Endothelial cell of umbilical vein (primary cell): ENCODE measurements at regions not wholly inside any gene's neighbourhood (a gene's known extent, or its start where the extent isn't known, plus 50 kb on each side); places are given as distances from the start of the nearest gene placed in this dataset.

Experiments used
- BruUV-seq: library from RNA; stranded (reverse); fragments of 400-500 nt; replicated peaks from 2 replicates; lab custom pipeline; 2021; lab: Mats Ljungman, UMichigan
- CTCF ChIA-PET: fragments of 300-600, 350-600 bp; sonication (Branson Sonifier 250); formaldehyde crosslinking; loops from one replicate; lab custom pipeline; 2021; ENCODE audit warnings: antibody characterized with exemption, inconsistent platforms; lab: Charles Lee
- POLR2A ChIA-PET: fragments of 300-600, 350-600 bp; sonication (Branson Sonifier 250); formaldehyde crosslinking; loops from one replicate; lab custom pipeline; 2021; ENCODE audit warnings: antibody characterized with exemption, inconsistent platforms; lab: Charles Lee
- DNase-seq: peaks from one replicate; pipeline ENCODE4 v3.0.0-alpha.2; 2011; ENCODE audit warnings: low read depth, low spot score
- FAIRE-seq: peaks from 2 replicates; lab custom pipeline; 2011; peaks lifted over from hg19 to GRCh38; lab: Jason Lieb, UNC
- H2AFZ ChIP-seq: 2 replicates; pipeline ENCODE4 v1.6.0; 2012; ENCODE audit warnings: low read depth, low read length, control low read depth, inconsistent platforms
- H3K27ac ChIP-seq: 2 replicates; pipeline ENCODE4 v1.5.1; 2011; ENCODE audit warnings: low read depth, mild to moderate bottlenecking, control low read depth, low read length, moderate library complexity; ENCODE audit not compliant: insufficient read depth
- H3K27me3 ChIP-seq, 2 experiments: 2 replicates each; pipeline versions ENCODE4 v1.6.0 to v1.6.1; 2011; ENCODE audit warnings: low read length in 2 of 2, mixed read lengths in 1 of 2; ENCODE audit not compliant: control insufficient read depth in 2 of 2, insufficient read depth in 2 of 2
- H3K36me3 ChIP-seq, 2 experiments: 2 replicates in 1 of 2; 3 replicates in 1 of 2; pipeline ENCODE4 v1.5.1; 2011; ENCODE audit warnings: low read length in 2 of 2, mild to moderate bottlenecking in 1 of 2, moderate library complexity in 1 of 2; ENCODE audit not compliant: control insufficient read depth in 2 of 2, insufficient read depth in 2 of 2; ENCODE audit errors: extremely low read depth in 1 of 2
- H3K4me1 ChIP-seq: 3 replicates; pipeline ENCODE4 v1.5.1; 2011; ENCODE audit warnings: mild to moderate bottlenecking, low read length; ENCODE audit not compliant: control insufficient read depth, insufficient read depth; ENCODE audit errors: extremely low read depth
- H3K4me2 ChIP-seq: 2 replicates; pipeline ENCODE4 v1.6.1; 2011; ENCODE audit warnings: low read length, control low read depth, mixed read lengths; ENCODE audit not compliant: insufficient read depth
- H3K4me3 ChIP-seq, 3 experiments: fragments of 200-600 bp in 1 of 3; sonication (generic), shearing (Covaris generic) in 1 of 3; replicated peaks in 1 of 3; 2 replicates each; pipeline ENCODE4 v1.5.1; 2011 to 2016; ENCODE audit warnings: control low read depth in 3 of 3, low read length in 3 of 3, mild to moderate bottlenecking in 2 of 3, inconsistent platforms in 1 of 3, low read depth in 1 of 3, moderate library complexity in 1 of 3; ENCODE audit not compliant: insufficient read depth in 1 of 3
- H3K79me2 ChIP-seq: 2 replicates; pipeline ENCODE4 v1.6.0; 2012; ENCODE audit warnings: low read length, inconsistent platforms; ENCODE audit not compliant: control insufficient read depth, insufficient read depth
- H3K9ac ChIP-seq: replicated peaks from 2 replicates; pipeline ENCODE3; 2011; ENCODE audit warnings: low read length, control low read depth; ENCODE audit not compliant: insufficient read depth; ENCODE audit errors: extremely low read depth
- H3K9me1 ChIP-seq: replicated peaks from 3 replicates; pipeline ENCODE4 v1.6.0; 2011; ENCODE audit warnings: mild to moderate bottlenecking, low read length; ENCODE audit not compliant: control insufficient read depth, insufficient read depth; ENCODE audit errors: extremely low read depth
- H3K9me3 ChIP-seq: replicated peaks from 2 replicates; pipeline ENCODE4 v1.5.1; 2012; ENCODE audit warnings: low read length, inconsistent platforms; ENCODE audit not compliant: control insufficient read depth, insufficient read depth
- H4K20me1 ChIP-seq: replicated peaks from 2 replicates; pipeline ENCODE3; 2011; ENCODE audit warnings: mild to moderate bottlenecking, low read length; ENCODE audit not compliant: control insufficient read depth, insufficient read depth; ENCODE audit errors: extremely low read depth
- CTCF ChIP-seq, 2 donors: IDR thresholded peaks; 1 replicate in 1 of 2; 2 replicates in 1 of 2; pipeline ENCODE4 v1.5.1; 2011; ENCODE audit warnings: low read length in 2 of 2, mild to moderate bottlenecking in 2 of 2, moderate library complexity in 2 of 2, control low read depth in 1 of 2, inconsistent platforms in 1 of 2, low read depth in 1 of 2; ENCODE audit not compliant: insufficient read depth in 1 of 2; ENCODE audit errors: extremely low read depth in 1 of 2
- EZH2 ChIP-seq: IDR thresholded peaks from 2 replicates; pipeline ENCODE4 v1.6.1; 2012; ENCODE audit warnings: borderline replicate concordance, low read depth, mild to moderate bottlenecking, moderate library complexity, low read length, inconsistent platforms; ENCODE audit not compliant: severe bottlenecking
- FOS ChIP-seq: IDR thresholded peaks from 2 replicates; pipeline ENCODE4 v1.6.1; 2011; ENCODE audit warnings: mild to moderate bottlenecking, low read length, moderate library complexity, borderline replicate concordance; ENCODE audit not compliant: insufficient read depth
- GATA2 ChIP-seq: IDR thresholded peaks from 2 replicates; pipeline ENCODE4 v1.7.0; 2011; ENCODE audit warnings: low read depth, mild to moderate bottlenecking, moderate library complexity, mixed read lengths, low read length; ENCODE audit not compliant: insufficient read length, insufficient read depth
- JUN ChIP-seq: IDR thresholded peaks from 2 replicates; pipeline ENCODE4 v1.6.1; 2011; ENCODE audit warnings: borderline replicate concordance, low read depth; ENCODE audit not compliant: insufficient read length, insufficient read depth
- MAX ChIP-seq: IDR thresholded peaks from 2 replicates; pipeline ENCODE4 v1.6.1; 2011; ENCODE audit not compliant: insufficient read depth, insufficient read length
- MYC ChIP-seq: IDR thresholded peaks from one replicate; pipeline ENCODE4 v1.6.1; 2011; ENCODE audit warnings: mild to moderate bottlenecking, low read depth, low read length
- POLR2A ChIP-seq: IDR thresholded peaks from 2 replicates; pipeline ENCODE4 v1.6.1; 2012; ENCODE audit warnings: low read depth, mild to moderate bottlenecking, control low read depth, low read length
- POLR2AphosphoS5 ChIP-seq: IDR thresholded peaks from 2 replicates; pipeline ENCODE4 v1.6.1; 2012; ENCODE audit warnings: low read depth, mild to moderate bottlenecking, control low read depth, low read length, moderate library complexity; ENCODE audit not compliant: insufficient read depth
- dilution Hi-C: fragments of 300-500 bp; cut with MboI; formaldehyde crosslinking; loops from one replicate; pipeline ENCODE4 v1.15.0; 2019; ENCODE audit warnings: low sequenced_read_pairs; ENCODE audit not compliant: extremely low pct_ligation_motif_present
- intact Hi-C: fragments of 100-400 bp; cut with micrococcal nuclease; formaldehyde crosslinking; loops from one replicate; pipeline ENCODE4 v1.10.0; 2022

- no peak overlapping the region for H3K27ac ChIP-seq
- H3K9me1 ChIP-seq, result no peaks in the 10 kb centered on the region
- ChIA-PET CTCF (no interaction called here), POLR2A (no interaction called here)
- intact Hi-C loops, result no loop called here
- no peaks in the 10 kb centered on the region for H4K20me1 ChIP-seq
- no peaks in the 10 kb centered on the region for H3K36me3 ChIP-seq
- dilution Hi-C loops, result no loop called here
- H3K27me3 ChIP-seq, result no peaks in the 10 kb centered on the region
- FAIRE-seq (no peak), DNase-seq (no peak)
- H3K4me3 ChIP-seq, result no peak overlapping the region
- BruUV-seq, result no TSS peak
- no peaks in the 10 kb centered on the region for H3K9me3 ChIP-seq
- no peak overlapping the region for H2AFZ ChIP-seq
- no peak overlapping the region for H3K4me2 ChIP-seq
- no peaks in the 10 kb centered on the region for H3K79me2 ChIP-seq
- TF ChIP-seq GATA2, result no peak
- no peak for TF ChIP-seq MAX
- no peak for TF ChIP-seq MYC
- TF ChIP-seq FOS, result no peak
- no peak for TF ChIP-seq EZH2
- no peak for TF ChIP-seq POLR2AphosphoS5
- no peak for TF ChIP-seq POLR2A
- TF ChIP-seq CTCF (IDR thresholded peaks at IDR 0.05; ENCODE audit: extremely low read depth in 1 of 2, insufficient read depth in 1 of 2, low read depth in 1 of 2, low read length in 2 of 2), result no peak
- no peak for TF ChIP-seq JUN
- H3K4me1 ChIP-seq, result no peaks in the 10 kb centered on the region
- H3K9ac ChIP-seq, result no peak overlapping the region
Observed at GRCh38 chr1:82598812-82599211, 798.1 kb downstream of the ADGRL2 start.
